Kidney (tissue), 13 donors: ENCODE measurements at regions not wholly inside any gene's neighbourhood (a gene's known extent, or its start where the extent isn't known, plus 50 kb on each side); places are given as distances from the start of the nearest gene placed in this dataset.

Source experiments
- DNase-seq, 5 donors: peaks; one replicate each; pipeline ENCODE4 v3.0.0-alpha.2; 2013 to 2020
- FAIRE-seq: peaks from 2 replicates; lab custom pipeline; 2012; peaks lifted over from hg19 to GRCh38; lab: Jason Lieb, UNC
- H3K27ac ChIP-seq, 2 donors: one replicate each; pipeline ENCODE4 v1.7.0; 2013; ENCODE audit warnings: low read depth in 2 of 2, low read length in 2 of 2, inconsistent platforms in 1 of 2
- H3K27me3 ChIP-seq: one replicate; pipeline ENCODE4 v1.7.1; 2013; ENCODE audit warnings: low read length, inconsistent platforms; ENCODE audit not compliant: control insufficient read depth, insufficient read depth
- H3K36me3 ChIP-seq, 3 donors: one replicate each; pipeline versions ENCODE4 v1.7.0 to v1.7.1; 2013; ENCODE audit warnings: low read length in 3 of 3, control low read depth in 1 of 3, inconsistent platforms in 1 of 3; ENCODE audit not compliant: insufficient read depth in 3 of 3, control insufficient read depth in 2 of 3
- H3K4me1 ChIP-seq, 3 donors: one replicate each; pipeline versions ENCODE4 v1.7.0 to v1.7.1; 2013; ENCODE audit warnings: low read length in 3 of 3, inconsistent platforms in 1 of 3, low read depth in 1 of 3; ENCODE audit not compliant: control insufficient read depth in 2 of 3, insufficient read depth in 2 of 3
- H3K4me3 ChIP-seq, 3 donors: one replicate each; pipeline versions ENCODE4 v1.7.0 to v1.8.1; 2013; ENCODE audit warnings: low read length in 3 of 3, control low read depth in 1 of 3, inconsistent platforms in 1 of 3
- H3K9ac ChIP-seq, 3 donors: one replicate each; pipeline versions ENCODE4 v1.7.0 to v1.7.1; 2013; ENCODE audit warnings: low read length in 3 of 3, control low read depth in 1 of 3, inconsistent platforms in 1 of 3
- H3K9me3 ChIP-seq, 3 donors: one replicate each; pipeline versions ENCODE4 v1.7.0 to v1.7.1; 2013; ENCODE audit warnings: low read length in 3 of 3, control low read depth in 1 of 3, inconsistent platforms in 1 of 3; ENCODE audit not compliant: control insufficient read depth in 2 of 3, insufficient read depth in 1 of 3
- intact Hi-C: fragments of 100-400 bp; cut with DNase I; formaldehyde crosslinking; loops from one replicate; pipeline ENCODE4 v1.11.1; 2022
- TF ChIP-seq, protein P1 (sequence below): IDR thresholded peaks from 3 replicates; pipeline ENCODE4 v1.5.1; 2012; ENCODE audit warnings: mild to moderate bottlenecking, moderate library complexity, borderline replicate concordance; ENCODE audit not compliant: insufficient read depth; ENCODE audit errors: extremely low read depth
- donor health status: control.
- donor health status: control.
- donor health status: control.
- donor health status: control.
- donor health status: control.
- donor health status: DM: yes; HTN: yes; CAD: no.
- donor health status: Normal renal cell carcinoma (clear cell type).

DNA sequence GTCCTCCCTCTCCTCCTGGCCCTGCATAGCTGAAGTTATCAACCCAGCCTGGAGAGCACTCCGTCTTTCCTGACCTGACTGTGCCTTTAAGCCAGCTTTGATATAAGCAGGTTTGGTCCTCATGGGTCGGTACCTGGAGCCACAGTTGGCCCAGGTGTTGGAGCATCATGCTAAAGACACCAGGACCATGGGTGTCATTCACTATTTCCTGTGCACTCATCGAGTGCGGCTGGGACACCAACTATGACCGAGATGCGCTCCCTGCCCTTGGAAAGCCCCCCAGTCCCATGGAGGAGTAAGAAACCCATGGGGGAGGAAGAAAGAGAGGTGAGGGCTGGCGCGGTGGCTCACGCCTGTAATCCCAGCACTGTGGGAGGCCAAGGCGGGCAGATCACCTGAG is 78.9 kb upstream of the CCND2 start:
- Histone ChIP-seq H3K9ac (no peak overlapping the region), H3K9me3 (no peaks in the 10 kb centered on the region), H3K4me1 (no peaks in the 10 kb centered on the region), H3K4me3 (no peak overlapping the region), H3K36me3 (no peaks in the 10 kb centered on the region), H3K27me3 (no peaks in the 10 kb centered on the region), H3K27ac (no peak overlapping the region)
- TF ChIP-seq, protein P1, sequence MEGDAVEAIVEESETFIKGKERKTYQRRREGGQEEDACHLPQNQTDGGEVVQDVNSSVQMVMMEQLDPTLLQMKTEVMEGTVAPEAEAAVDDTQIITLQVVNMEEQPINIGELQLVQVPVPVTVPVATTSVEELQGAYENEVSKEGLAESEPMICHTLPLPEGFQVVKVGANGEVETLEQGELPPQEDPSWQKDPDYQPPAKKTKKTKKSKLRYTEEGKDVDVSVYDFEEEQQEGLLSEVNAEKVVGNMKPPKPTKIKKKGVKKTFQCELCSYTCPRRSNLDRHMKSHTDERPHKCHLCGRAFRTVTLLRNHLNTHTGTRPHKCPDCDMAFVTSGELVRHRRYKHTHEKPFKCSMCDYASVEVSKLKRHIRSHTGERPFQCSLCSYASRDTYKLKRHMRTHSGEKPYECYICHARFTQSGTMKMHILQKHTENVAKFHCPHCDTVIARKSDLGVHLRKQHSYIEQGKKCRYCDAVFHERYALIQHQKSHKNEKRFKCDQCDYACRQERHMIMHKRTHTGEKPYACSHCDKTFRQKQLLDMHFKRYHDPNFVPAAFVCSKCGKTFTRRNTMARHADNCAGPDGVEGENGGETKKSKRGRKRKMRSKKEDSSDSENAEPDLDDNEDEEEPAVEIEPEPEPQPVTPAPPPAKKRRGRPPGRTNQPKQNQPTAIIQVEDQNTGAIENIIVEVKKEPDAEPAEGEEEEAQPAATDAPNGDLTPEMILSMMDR = no peak
- FAIRE-seq (no peak), DNase-seq (no peak)
- intact Hi-C loops = no loop called here

DNA sequence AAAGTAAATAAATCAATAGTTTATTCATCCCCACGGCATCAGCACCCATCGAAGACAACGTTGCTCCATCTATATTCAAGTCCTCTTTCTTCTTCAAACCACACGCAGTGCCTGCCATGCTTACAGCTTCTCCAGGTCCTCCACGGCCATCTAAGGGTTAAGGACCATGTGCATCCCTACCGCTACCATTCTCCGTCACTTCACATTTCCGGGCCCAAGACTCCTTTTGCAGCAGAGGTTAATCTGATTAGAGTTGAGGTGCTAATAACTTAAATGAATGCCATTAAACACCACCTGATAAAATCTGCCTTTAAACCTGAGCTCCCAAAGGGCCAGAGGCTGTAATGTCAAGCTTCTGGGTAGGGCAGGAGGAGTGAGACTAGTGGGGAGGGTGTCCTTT is 79.7 kb upstream of the CCND2 start:
- Histone ChIP-seq H3K4me3 (no peak overlapping the region), H3K27ac (no peak overlapping the region), H3K27me3 (no peaks in the 10 kb centered on the region), H3K9ac (no peak overlapping the region), H3K36me3 (no peaks in the 10 kb centered on the region), H3K9me3 (no peaks in the 10 kb centered on the region), H3K4me1 (no peaks in the 10 kb centered on the region)
- TF ChIP-seq, protein P1 = no peak
- intact Hi-C loops = no loop called here
- no peak for FAIRE-seq
- DNase-seq = no peak

DNA sequence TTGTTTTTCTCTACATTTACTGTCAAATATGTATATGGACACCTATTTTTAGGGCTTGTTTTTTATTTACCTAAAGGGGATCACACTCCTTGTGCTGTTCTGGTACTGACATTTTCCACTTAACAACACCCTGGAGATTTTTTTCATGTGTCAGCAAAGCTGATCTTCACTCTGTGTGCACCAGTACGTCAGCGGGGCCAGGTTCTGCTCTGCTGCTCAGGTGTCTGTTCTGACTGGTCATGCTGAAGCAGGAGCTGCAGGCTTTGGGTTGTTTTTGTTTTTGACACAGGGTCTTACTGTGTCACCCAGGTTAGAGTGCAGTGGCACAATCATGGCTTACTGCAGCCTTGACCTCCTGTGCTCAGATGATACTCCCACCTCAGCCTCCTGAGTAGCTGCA is 81.9 kb upstream of the CCND2 start:
- H3K9ac ChIP-seq = no peak overlapping the region
- no peak overlapping the region for H3K27ac ChIP-seq
- H3K36me3 ChIP-seq = no peaks in the 10 kb centered on the region
- H3K27me3 ChIP-seq = no peaks in the 10 kb centered on the region
- no peak overlapping the region for H3K4me3 ChIP-seq
- H3K4me1 ChIP-seq = no peaks in the 10 kb centered on the region
- DNase-seq (peak in 3 of 5 donors; percentile 28 to 48 (median 48)), FAIRE-seq (no peak)
- TF ChIP-seq, protein P1 = no peak
- intact Hi-C loops = no loop called here
- no peaks in the 10 kb centered on the region for H3K9me3 ChIP-seq

DNA sequence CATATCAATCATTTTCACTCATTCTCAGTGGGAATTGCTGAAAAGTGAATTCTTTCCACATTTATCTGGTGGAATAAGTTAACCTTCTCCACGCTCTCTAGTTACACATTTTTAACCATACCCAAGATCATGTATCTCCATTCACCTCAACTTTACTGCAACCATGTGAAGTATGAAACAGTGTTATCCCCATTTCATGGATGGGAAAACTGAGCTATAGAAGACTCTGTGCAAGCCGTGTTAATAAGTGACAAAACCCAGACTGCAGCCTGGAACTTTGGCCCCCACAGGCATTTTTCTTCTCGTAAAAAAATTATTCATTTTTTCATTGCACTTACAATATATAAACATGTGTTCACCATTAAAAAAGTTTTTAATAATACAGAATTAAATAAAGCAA is 82.4 kb upstream of the CCND2 start:
- Histone ChIP-seq H3K4me1 (no peaks in the 10 kb centered on the region), H3K27me3 (no peaks in the 10 kb centered on the region), H3K36me3 (no peaks in the 10 kb centered on the region), H3K27ac (no peak overlapping the region), H3K9me3 (no peaks in the 10 kb centered on the region), H3K9ac (no peak overlapping the region), H3K4me3 (no peak overlapping the region)
- no peak for DNase-seq
- TF ChIP-seq, protein P1 = no peak
- intact Hi-C loops = no loop called here
- no peak for FAIRE-seq
